ENCODE measurements at regions not wholly inside any gene's neighbourhood (a gene's known extent, or its start where the extent isn't known, plus 50 kb on each side); places are given as distances from the start of the nearest gene placed in this dataset.

GRCh38 chr2:11993749-11994148 lies 247.3 kb downstream of the LPIN1 start:
- no peak for TF ChIP-seq TCF7L2 (IDR thresholded peaks at IDR 0.05; ENCODE audit: low read depth, low read length)
- no peak for TF ChIP-seq REST (IDR thresholded peaks at IDR 0.05; ENCODE audit: insufficient read depth in 1 of 2, low read depth in 2 of 2, low read length in 1 of 2)

Data from Panc1 (cell line).